ENCODE measurements at regions not wholly inside any gene's neighbourhood (a gene's known extent, or its start where the extent isn't known, plus 50 kb on each side); places are given as distances from the start of the nearest gene placed in this dataset.

DNA sequence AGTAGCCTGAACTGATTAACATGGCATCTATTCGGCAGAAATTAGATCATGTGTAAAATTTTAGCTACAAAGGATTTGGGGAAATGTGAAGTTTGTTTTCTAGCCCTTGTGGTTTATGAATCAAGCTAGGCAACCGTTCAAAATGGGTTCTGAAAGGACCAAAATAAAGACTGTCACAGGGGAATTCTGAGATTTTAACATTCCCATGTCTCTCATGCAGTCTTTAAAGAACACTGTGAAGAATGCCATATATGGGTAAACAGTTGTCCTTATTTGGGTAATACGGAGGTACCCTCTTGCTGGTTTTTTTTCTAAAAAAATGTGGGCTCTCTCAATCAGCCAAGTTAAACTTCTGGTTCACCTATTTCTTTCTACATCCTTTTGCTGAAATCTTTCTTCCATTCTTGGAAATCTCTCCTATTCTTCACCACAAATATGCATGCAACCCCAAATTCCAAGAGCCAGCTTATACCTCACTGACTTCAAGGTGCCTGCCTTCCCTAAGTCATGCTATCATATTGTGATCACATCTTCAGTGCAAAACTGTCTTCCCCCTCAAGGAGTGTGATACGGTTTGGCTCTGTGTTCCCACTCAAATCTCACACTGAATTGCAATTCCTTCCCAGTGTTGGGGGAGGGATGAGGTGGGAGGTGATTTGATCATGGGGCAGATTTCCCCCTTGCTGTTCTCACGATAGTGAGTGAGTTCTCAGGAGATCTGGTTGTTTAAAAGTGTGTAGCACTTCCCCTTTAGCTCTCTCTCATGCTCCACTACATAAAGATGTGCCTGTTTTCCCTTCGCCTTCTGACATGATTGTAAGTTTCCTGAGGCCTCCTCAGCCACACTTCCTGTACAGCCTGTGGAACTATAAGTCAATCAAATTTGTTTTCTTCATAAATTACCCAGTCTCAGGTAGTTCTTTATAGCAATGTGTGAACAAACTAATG is 308.7 kb downstream of the TTLL7 start:
- Histone ChIP-seq H2BK120ac (ENCODE audit: low read depth, low read length) (no peak overlapping the region), H3K4me1 (ENCODE audit: control insufficient read depth, insufficient read depth, low read length) (no peaks in the 10 kb centered on the region), H2AK9ac (replicated peaks; ENCODE audit: low read depth, low read length, poor library complexity) (no peak overlapping the region), H3K27me3 (ENCODE audit: control insufficient read depth, insufficient read depth, low read length) (no peaks in the 10 kb centered on the region; the same call in 1 of the 2 replicates), H2AK5ac (ENCODE audit: low read depth, low read length) (no peak overlapping the region), H3K14ac (replicated peaks; ENCODE audit: low read depth, low read length) (no peak overlapping the region), H3K9ac (ENCODE audit: low read depth, low read length) (no peak overlapping the region), H2AFZ (replicated peaks; ENCODE audit: low read length, poor library complexity) (no peak overlapping the region), H3K18ac (ENCODE audit: low read depth, low read length) (no peak overlapping the region), H3K27ac (ENCODE audit: insufficient read depth, low read length) (no peak overlapping the region), H3K79me1 (ENCODE audit: low read depth in 1 of 2, low read length in 2 of 2) (no peaks in the 10 kb centered on the region), H2BK15ac (ENCODE audit: low read depth, low read length) (no peak overlapping the region), H3K9me1 (ENCODE audit: insufficient read depth, low read length) (no peaks in the 10 kb centered on the region), H3K36me3 (ENCODE audit: control insufficient read depth, insufficient read depth, low read length) (no peaks in the 10 kb centered on the region), H4K20me1 (ENCODE audit: insufficient read depth, low read length) (no peaks in the 10 kb centered on the region), H3K4me3 (ENCODE audit: insufficient read depth, low read depth, low read length) (no peak overlapping the region), H4K91ac (ENCODE audit: insufficient read depth, low read depth, low read length) (no peak overlapping the region), H3K9me3 (ENCODE audit: control insufficient read depth, insufficient read depth, low read length) (no peaks in the 10 kb centered on the region), H3K23ac (ENCODE audit: low read depth, low read length) (no peak overlapping the region), H4K5ac (ENCODE audit: low read depth, low read length) (no peak overlapping the region), H3K4me2 (ENCODE audit: low read depth, low read length) (no peak overlapping the region), H2BK5ac (ENCODE audit: low read depth, low read length, poor library complexity, severe bottlenecking) (no peak overlapping the region), H3K4ac (ENCODE audit: low read depth, low read length) (no peak overlapping the region), H3K56ac (ENCODE audit: extremely low read depth, insufficient read depth, low read length) (no peak overlapping the region), H2BK20ac (ENCODE audit: low read depth, low read length) (no peak overlapping the region), H4K8ac (ENCODE audit: low read depth in 2 of 2, low read length in 2 of 2) (no peak overlapping the region)
- POLR2A ChIA-PET (ENCODE audit: unreplicated experiment) = no interaction called here
- intact Hi-C loops (cut with micrococcal nuclease) = loop anchor here (10.0 kb wide), 1 partner anchor 525 kb away; no protein-coding TSS in a partner anchor
- CTCF ChIA-PET = no interaction called here
- in situ Hi-C loops (cut with MboI; ENCODE audit: low sequenced_read_pairs) = no loop called here
- DNase-seq (no peak), ATAC-seq (ENCODE audit: low read depth) (no peak)
- BruUV-seq (replicated peaks) = no TSS peak
- dilution Hi-C loops (cut with HindIII; ENCODE audit: low sequenced_read_pairs, unreplicated experiment) = no loop called here
- WGBS, 2 experiments (ENCODE audit: extremely low coverage in 2 of 2, insufficient read length in 1 of 2) = no CpG with 5 or more reads among the region's 6 CpGs
- TF ChIP-seq CEBPB (IDR thresholded peaks at IDR 0.05; ENCODE audit: low read depth, low read length) (no peak), MXI1 (IDR thresholded peaks at IDR 0.05; ENCODE audit: borderline replicate concordance, low read depth, low read length) (no peak), SMC3 (IDR thresholded peaks at IDR 0.05; ENCODE audit: low read depth, low read length) (no peak), FOS (IDR thresholded peaks at IDR 0.05; ENCODE audit: low read depth, low read length) (no peak), MAZ (IDR thresholded peaks at IDR 0.05; ENCODE audit: borderline replicate concordance, low read depth, low read length) (no peak), BHLHE40 (IDR thresholded peaks at IDR 0.05; ENCODE audit: low read depth, low read length) (no peak), NFE2L2 (IDR thresholded peaks at IDR 0.05; ENCODE audit: low read depth, low read length) (no peak), RCOR1 (IDR thresholded peaks at IDR 0.05; ENCODE audit: insufficient replicate concordance, low read length) (no peak), RFX5 (IDR thresholded peaks at IDR 0.05; ENCODE audit: low read depth, low read length) (no peak), MAFK (IDR thresholded peaks at IDR 0.05; ENCODE audit: low read depth, low read length) (no peak), CHD1 (IDR thresholded peaks at IDR 0.05; ENCODE audit: low read depth, low read length) (no peak), RAD21 (IDR thresholded peaks at IDR 0.05; ENCODE audit: low read length) (no peak)
- TF ChIP-seq, protein P1, sequence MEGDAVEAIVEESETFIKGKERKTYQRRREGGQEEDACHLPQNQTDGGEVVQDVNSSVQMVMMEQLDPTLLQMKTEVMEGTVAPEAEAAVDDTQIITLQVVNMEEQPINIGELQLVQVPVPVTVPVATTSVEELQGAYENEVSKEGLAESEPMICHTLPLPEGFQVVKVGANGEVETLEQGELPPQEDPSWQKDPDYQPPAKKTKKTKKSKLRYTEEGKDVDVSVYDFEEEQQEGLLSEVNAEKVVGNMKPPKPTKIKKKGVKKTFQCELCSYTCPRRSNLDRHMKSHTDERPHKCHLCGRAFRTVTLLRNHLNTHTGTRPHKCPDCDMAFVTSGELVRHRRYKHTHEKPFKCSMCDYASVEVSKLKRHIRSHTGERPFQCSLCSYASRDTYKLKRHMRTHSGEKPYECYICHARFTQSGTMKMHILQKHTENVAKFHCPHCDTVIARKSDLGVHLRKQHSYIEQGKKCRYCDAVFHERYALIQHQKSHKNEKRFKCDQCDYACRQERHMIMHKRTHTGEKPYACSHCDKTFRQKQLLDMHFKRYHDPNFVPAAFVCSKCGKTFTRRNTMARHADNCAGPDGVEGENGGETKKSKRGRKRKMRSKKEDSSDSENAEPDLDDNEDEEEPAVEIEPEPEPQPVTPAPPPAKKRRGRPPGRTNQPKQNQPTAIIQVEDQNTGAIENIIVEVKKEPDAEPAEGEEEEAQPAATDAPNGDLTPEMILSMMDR (conservative IDR thresholded peaks at IDR 0.05; ENCODE audit: low read depth, low read length) = no peak
- TF ChIP-seq, protein P2, sequence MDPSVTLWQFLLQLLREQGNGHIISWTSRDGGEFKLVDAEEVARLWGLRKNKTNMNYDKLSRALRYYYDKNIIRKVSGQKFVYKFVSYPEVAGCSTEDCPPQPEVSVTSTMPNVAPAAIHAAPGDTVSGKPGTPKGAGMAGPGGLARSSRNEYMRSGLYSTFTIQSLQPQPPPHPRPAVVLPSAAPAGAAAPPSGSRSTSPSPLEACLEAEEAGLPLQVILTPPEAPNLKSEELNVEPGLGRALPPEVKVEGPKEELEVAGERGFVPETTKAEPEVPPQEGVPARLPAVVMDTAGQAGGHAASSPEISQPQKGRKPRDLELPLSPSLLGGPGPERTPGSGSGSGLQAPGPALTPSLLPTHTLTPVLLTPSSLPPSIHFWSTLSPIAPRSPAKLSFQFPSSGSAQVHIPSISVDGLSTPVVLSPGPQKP (IDR thresholded peaks at IDR 0.05; ENCODE audit: borderline replicate concordance, low read depth, low read length) = no peak
- TF ChIP-seq, protein P3, sequence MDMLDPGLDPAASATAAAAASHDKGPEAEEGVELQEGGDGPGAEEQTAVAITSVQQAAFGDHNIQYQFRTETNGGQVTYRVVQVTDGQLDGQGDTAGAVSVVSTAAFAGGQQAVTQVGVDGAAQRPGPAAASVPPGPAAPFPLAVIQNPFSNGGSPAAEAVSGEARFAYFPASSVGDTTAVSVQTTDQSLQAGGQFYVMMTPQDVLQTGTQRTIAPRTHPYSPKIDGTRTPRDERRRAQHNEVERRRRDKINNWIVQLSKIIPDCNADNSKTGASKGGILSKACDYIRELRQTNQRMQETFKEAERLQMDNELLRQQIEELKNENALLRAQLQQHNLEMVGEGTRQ (IDR thresholded peaks at IDR 0.05; ENCODE audit: low read depth, low read length) = no peak
